Adrenal gland (tissue), 5 donors: ENCODE measurements at regions not wholly inside any gene's neighbourhood (a gene's known extent, or its start where the extent isn't known, plus 50 kb on each side); places are given as distances from the start of the nearest gene placed in this dataset.

Source experiments
- CTCF ChIP-seq, 6 experiments: fragments of 450-650 bp in 4 of 6; fragments of 200-600 bp in 2 of 6; sonication (generic) in 1 of 6; IDR thresholded peaks; 1 replicate in 5 of 6; 2 replicates in 1 of 6; pipeline versions ENCODE4 v1.5.1 to v1.8.0; 2016 to 2021; ENCODE audit warnings: antibody characterized with exemption in 6 of 6, mild to moderate bottlenecking in 2 of 6, moderate library complexity in 1 of 6
- POLR2A ChIP-seq, 2 donors: fragments of 450-650 bp; IDR thresholded peaks; one replicate each; pipeline ENCODE4 v1.6.1; 2017; ENCODE audit warnings: antibody characterized with exemption in 2 of 2, mild to moderate bottlenecking in 2 of 2, moderate library complexity in 1 of 2
- donor health status: DM: no; HTN: no; CAD: no.

DNA sequence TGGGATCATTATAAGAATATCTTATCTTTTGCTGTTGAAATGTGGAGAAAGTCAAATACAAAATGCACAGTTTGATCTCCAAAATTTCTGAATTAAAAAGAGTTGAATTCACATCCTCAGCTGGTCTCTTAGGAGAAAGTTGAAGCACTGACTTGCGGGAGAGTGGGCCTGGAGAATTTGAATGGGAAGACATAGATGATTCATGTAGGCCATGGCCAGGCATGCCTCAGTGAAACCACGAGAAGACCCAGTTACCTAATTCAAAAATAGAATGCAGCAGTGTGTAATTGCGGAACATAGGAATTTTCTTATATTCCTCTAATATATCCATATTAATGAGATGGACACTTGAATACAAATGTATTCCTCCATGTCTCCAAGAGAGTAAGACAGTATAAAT lies 53.0 kb upstream of the DTNBP1 start:
- TF ChIP-seq POLR2A (IDR thresholded peaks at IDR 0.05): no peak
- no peak for TF ChIP-seq CTCF (IDR thresholded peaks at IDR 0.05)
